Ovary (tissue), 3 donors: ENCODE measurements at regions not wholly inside any gene's neighbourhood (a gene's known extent, or its start where the extent isn't known, plus 50 kb on each side); places are given as distances from the start of the nearest gene placed in this dataset.
"Not testable (repeated sequence)": the region's sequence is repeated elsewhere in the genome, so short reads cannot be mapped to it uniquely, and the experiment has no call there.

Experiments used
- EP300 ChIP-seq: sonication (generic); formaldehyde crosslinking; IDR thresholded peaks from one replicate; pipeline ENCODE4 v1.6.1; 2017; ENCODE audit warnings: antibody characterized with exemption
- POLR2A ChIP-seq: fragments of 450-650 bp; IDR thresholded peaks from one replicate; pipeline ENCODE4 v1.6.1; 2017; ENCODE audit warnings: antibody characterized with exemption, mild to moderate bottlenecking, moderate library complexity
- TF ChIP-seq, protein P1 (sequence below), 3 donors: fragments of 450-650 bp in 2 of 3; fragments of 200-600 bp in 1 of 3; IDR thresholded peaks; one replicate each; pipeline versions ENCODE4 v1.5.1 to v1.8.0; 2016 to 2022; ENCODE audit warnings: antibody characterized with exemption in 3 of 3, mild to moderate bottlenecking in 1 of 3
- donor health status: DM: no; HTN: no; CAD: no.

DNA sequence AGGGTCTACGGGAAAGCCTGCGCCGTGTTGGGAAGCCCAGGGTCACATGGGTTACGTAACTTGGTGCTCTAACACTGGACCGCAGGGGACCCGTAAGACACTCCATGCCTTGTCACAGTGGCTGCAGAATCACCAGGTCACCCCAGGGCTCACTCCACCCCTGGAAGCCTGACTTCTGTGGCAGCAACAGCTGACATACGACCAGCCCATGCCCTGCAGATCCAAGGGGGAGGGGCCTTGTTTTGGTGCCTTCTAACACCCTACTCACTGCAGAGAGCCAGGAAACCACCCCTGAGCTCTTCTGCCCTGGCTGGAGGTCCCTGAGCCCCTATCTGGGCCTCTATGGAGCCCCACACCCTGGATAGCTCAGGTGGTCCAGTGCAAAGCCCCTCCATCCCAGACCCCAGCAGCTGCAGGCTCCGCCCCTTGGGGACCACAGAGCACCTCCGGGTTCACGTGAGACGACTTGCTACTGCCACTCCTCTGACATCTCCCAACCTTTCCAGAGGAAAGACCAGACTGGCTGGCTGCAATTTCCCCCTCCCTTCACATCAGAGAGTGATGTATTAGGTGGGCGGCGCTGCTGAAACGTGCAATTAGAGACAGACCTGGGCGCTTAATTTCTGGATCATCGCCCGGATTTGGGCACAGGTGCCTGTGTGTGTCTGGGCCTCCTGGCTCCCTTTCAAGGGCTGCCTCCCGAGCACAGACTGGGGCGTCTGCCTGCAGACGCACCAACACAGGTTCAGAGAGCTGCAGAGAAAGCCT is 296.6 kb upstream of the SFSWAP start:
- TF ChIP-seq, protein P1, sequence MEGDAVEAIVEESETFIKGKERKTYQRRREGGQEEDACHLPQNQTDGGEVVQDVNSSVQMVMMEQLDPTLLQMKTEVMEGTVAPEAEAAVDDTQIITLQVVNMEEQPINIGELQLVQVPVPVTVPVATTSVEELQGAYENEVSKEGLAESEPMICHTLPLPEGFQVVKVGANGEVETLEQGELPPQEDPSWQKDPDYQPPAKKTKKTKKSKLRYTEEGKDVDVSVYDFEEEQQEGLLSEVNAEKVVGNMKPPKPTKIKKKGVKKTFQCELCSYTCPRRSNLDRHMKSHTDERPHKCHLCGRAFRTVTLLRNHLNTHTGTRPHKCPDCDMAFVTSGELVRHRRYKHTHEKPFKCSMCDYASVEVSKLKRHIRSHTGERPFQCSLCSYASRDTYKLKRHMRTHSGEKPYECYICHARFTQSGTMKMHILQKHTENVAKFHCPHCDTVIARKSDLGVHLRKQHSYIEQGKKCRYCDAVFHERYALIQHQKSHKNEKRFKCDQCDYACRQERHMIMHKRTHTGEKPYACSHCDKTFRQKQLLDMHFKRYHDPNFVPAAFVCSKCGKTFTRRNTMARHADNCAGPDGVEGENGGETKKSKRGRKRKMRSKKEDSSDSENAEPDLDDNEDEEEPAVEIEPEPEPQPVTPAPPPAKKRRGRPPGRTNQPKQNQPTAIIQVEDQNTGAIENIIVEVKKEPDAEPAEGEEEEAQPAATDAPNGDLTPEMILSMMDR (IDR thresholded peaks at IDR 0.05): not testable (repeated sequence)
- TF ChIP-seq POLR2A, EP300: not testable (repeated sequence)
